WTC11 (cell line): ENCODE measurements at regions not wholly inside any gene's neighbourhood (a gene's known extent, or its start where the extent isn't known, plus 50 kb on each side); places are given as distances from the start of the nearest gene placed in this dataset.

ENCODE experiments used
- ATAC-seq: fragments of 200-7000 bp; cut with Tn5 transposase; 2 replicates; pipeline ENCODE4 v1.10.0; 2021; ENCODE audit warnings: mild to moderate bottlenecking, moderate library complexity
- CTCF ChIA-PET: fragments of 300-600 bp; sonication (Branson Sonifier 250); formaldehyde crosslinking; loops from one replicate; lab custom pipeline; 2021; ENCODE audit warnings: antibody characterized with exemption; lab: Charles Lee
- POLR2A ChIA-PET: fragments of 350-600 bp; sonication (Branson Sonifier 250); formaldehyde crosslinking; loops from one replicate; lab custom pipeline; 2021; ENCODE audit warnings: antibody characterized with exemption; lab: Charles Lee
- DNase-seq: peaks from one replicate; pipeline ENCODE4 v3.0.0; 2021; ENCODE audit warnings: low spot score
- H3K27ac Mint-ChIP-seq: 2 replicates; pipeline ENCODE4 v1.8.0; 2021; ENCODE audit warnings: mixed read lengths
- H3K27me3 Mint-ChIP-seq: 2 replicates; pipeline ENCODE4 v1.8.0; 2021; ENCODE audit warnings: low read depth, mild to moderate bottlenecking, moderate library complexity, mixed read lengths
- H3K36me3 Mint-ChIP-seq: 2 replicates; pipeline ENCODE4 v1.8.0; 2021; ENCODE audit warnings: mixed read lengths
- H3K4me1 Mint-ChIP-seq: 2 replicates; pipeline ENCODE4 v1.8.0; 2022; ENCODE audit warnings: mixed read lengths
- H3K4me3 Mint-ChIP-seq: 2 replicates; pipeline ENCODE4 v1.8.0; 2021; ENCODE audit warnings: mild to moderate bottlenecking, moderate library complexity, mixed read lengths
- H3K9me3 Mint-ChIP-seq: 2 replicates; pipeline ENCODE4 v1.8.0; 2021; ENCODE audit warnings: mixed read lengths
- FOXK1 ChIP-seq: sonication (generic); formaldehyde crosslinking; IDR thresholded peaks from 2 replicates; pipeline ENCODE4 v1.8.0; 2022; ENCODE audit warnings: mild to moderate bottlenecking, moderate library complexity, missing genetic modification reagents
- GRHL2 ChIP-seq: fragments of 250-450 bp; sonication (Bioruptor Pico); IDR thresholded peaks from 2 replicates; pipeline ENCODE4 v1.8.0; 2022; ENCODE audit warnings: mild to moderate bottlenecking, moderate library complexity; ENCODE audit not compliant: insufficient replicate concordance, severe bottlenecking
- HMGA2 ChIP-seq: fragments of 250-450 bp; sonication (Bioruptor Pico); IDR thresholded peaks from 2 replicates; pipeline ENCODE4 v1.4.0; 2021; ENCODE audit warnings: mild to moderate bottlenecking, moderate library complexity
- JUN ChIP-seq: sonication (generic); formaldehyde crosslinking; IDR thresholded peaks from 2 replicates; pipeline ENCODE4 v1.8.0; 2023; ENCODE audit warnings: mild to moderate bottlenecking, missing genetic modification reagents
- NFE2L1 ChIP-seq: sonication (generic); formaldehyde crosslinking; IDR thresholded peaks from 2 replicates; pipeline ENCODE4 v1.8.1; 2023; ENCODE audit warnings: missing genetic modification reagents
- OVOL2 ChIP-seq: fragments of 250-450 bp; sonication (Bioruptor Pico); IDR thresholded peaks from 2 replicates; pipeline ENCODE4 v1.9.0; 2021; ENCODE audit warnings: mild to moderate bottlenecking, borderline replicate concordance
- SMAD3 ChIP-seq: sonication (generic); formaldehyde crosslinking; IDR thresholded peaks from 2 replicates; pipeline ENCODE4 v1.8.0; 2022; ENCODE audit warnings: missing genetic modification reagents, mild to moderate bottlenecking, borderline replicate concordance
- TEAD1 ChIP-seq: sonication (generic); formaldehyde crosslinking; IDR thresholded peaks from 2 replicates; pipeline ENCODE4 v1.8.0; 2022; ENCODE audit warnings: mild to moderate bottlenecking, missing genetic modification reagents
- ZNF396 ChIP-seq: fragments of 250-450 bp; sonication (Bioruptor Pico); IDR thresholded peaks from 2 replicates; pipeline ENCODE4 v1.8.0; 2021; ENCODE audit warnings: mild to moderate bottlenecking, moderate library complexity, borderline replicate concordance
- ZNF423 ChIP-seq: fragments of 250-450 bp; sonication (Bioruptor Pico); IDR thresholded peaks from 2 replicates; pipeline ENCODE4 v2.1.2; 2022; ENCODE audit warnings: mild to moderate bottlenecking, moderate library complexity
- TF ChIP-seq, protein P1 (sequence below): sonication (generic); formaldehyde crosslinking; IDR thresholded peaks from 2 replicates; pipeline ENCODE4 v1.8.1; 2023; ENCODE audit warnings: mild to moderate bottlenecking, missing genetic modification reagents, borderline replicate concordance
- TF ChIP-seq, protein P2 (sequence below): fragments of 250-450 bp; sonication (Bioruptor Pico); IDR thresholded peaks from 2 replicates; pipeline ENCODE4 v1.9.0; 2021; ENCODE audit warnings: mild to moderate bottlenecking, borderline replicate concordance
- TF ChIP-seq, protein P3 (sequence below): sonication (generic); formaldehyde crosslinking; IDR thresholded peaks from 2 replicates; pipeline ENCODE4 v1.8.0; 2022; ENCODE audit warnings: mild to moderate bottlenecking, missing genetic modification reagents
- TF ChIP-seq, protein P4 (sequence below): sonication (generic); formaldehyde crosslinking; IDR thresholded peaks from 2 replicates; pipeline ENCODE4 v1.8.1; 2023; ENCODE audit warnings: mild to moderate bottlenecking, missing genetic modification reagents
- TF ChIP-seq, protein P5 (sequence below): sonication (generic); formaldehyde crosslinking; IDR thresholded peaks from 2 replicates; pipeline ENCODE4 v1.8.1; 2023; ENCODE audit warnings: mild to moderate bottlenecking, missing genetic modification reagents
- TF ChIP-seq, protein P6 (sequence below): sonication (generic); formaldehyde crosslinking; IDR thresholded peaks from 2 replicates; pipeline ENCODE4 v1.8.0; 2023; ENCODE audit warnings: mild to moderate bottlenecking, missing genetic modification reagents
- TF ChIP-seq, protein P7 (sequence below): fragments of 200-600 bp; IDR thresholded peaks from 2 replicates; pipeline ENCODE4 v1.8.0; 2022; ENCODE audit warnings: antibody characterized with exemption

DNA sequence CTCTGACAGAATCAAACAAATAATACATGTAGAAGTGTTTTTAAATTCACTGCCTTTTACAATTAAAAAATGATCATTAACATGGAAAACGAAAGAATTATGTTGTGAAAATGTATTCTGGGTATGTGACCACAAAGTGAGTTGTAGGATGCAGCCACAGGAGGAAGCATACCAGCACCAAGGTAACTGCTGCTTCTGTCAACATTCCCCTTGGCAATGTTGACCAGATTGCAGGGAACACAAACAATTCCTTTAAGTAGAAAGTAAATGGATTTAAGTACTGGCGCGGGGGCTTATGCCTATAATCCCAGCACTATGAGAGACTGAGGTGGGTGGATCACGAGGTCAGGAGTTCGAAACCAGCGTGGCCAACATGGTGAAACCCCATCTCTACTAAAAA, 1877.9 kb upstream of the PCDH7 start (continued):
- TF ChIP-seq, protein P1, sequence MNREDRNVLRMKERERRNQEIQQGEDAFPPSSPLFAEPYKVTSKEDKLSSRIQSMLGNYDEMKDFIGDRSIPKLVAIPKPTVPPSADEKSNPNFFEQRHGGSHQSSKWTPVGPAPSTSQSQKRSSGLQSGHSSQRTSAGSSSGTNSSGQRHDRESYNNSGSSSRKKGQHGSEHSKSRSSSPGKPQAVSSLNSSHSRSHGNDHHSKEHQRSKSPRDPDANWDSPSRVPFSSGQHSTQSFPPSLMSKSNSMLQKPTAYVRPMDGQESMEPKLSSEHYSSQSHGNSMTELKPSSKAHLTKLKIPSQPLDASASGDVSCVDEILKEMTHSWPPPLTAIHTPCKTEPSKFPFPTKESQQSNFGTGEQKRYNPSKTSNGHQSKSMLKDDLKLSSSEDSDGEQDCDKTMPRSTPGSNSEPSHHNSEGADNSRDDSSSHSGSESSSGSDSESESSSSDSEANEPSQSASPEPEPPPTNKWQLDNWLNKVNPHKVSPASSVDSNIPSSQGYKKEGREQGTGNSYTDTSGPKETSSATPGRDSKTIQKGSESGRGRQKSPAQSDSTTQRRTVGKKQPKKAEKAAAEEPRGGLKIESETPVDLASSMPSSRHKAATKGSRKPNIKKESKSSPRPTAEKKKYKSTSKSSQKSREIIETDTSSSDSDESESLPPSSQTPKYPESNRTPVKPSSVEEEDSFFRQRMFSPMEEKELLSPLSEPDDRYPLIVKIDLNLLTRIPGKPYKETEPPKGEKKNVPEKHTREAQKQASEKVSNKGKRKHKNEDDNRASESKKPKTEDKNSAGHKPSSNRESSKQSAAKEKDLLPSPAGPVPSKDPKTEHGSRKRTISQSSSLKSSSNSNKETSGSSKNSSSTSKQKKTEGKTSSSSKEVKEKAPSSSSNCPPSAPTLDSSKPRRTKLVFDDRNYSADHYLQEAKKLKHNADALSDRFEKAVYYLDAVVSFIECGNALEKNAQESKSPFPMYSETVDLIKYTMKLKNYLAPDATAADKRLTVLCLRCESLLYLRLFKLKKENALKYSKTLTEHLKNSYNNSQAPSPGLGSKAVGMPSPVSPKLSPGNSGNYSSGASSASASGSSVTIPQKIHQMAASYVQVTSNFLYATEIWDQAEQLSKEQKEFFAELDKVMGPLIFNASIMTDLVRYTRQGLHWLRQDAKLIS: no peak
- TF ChIP-seq, protein P2, sequence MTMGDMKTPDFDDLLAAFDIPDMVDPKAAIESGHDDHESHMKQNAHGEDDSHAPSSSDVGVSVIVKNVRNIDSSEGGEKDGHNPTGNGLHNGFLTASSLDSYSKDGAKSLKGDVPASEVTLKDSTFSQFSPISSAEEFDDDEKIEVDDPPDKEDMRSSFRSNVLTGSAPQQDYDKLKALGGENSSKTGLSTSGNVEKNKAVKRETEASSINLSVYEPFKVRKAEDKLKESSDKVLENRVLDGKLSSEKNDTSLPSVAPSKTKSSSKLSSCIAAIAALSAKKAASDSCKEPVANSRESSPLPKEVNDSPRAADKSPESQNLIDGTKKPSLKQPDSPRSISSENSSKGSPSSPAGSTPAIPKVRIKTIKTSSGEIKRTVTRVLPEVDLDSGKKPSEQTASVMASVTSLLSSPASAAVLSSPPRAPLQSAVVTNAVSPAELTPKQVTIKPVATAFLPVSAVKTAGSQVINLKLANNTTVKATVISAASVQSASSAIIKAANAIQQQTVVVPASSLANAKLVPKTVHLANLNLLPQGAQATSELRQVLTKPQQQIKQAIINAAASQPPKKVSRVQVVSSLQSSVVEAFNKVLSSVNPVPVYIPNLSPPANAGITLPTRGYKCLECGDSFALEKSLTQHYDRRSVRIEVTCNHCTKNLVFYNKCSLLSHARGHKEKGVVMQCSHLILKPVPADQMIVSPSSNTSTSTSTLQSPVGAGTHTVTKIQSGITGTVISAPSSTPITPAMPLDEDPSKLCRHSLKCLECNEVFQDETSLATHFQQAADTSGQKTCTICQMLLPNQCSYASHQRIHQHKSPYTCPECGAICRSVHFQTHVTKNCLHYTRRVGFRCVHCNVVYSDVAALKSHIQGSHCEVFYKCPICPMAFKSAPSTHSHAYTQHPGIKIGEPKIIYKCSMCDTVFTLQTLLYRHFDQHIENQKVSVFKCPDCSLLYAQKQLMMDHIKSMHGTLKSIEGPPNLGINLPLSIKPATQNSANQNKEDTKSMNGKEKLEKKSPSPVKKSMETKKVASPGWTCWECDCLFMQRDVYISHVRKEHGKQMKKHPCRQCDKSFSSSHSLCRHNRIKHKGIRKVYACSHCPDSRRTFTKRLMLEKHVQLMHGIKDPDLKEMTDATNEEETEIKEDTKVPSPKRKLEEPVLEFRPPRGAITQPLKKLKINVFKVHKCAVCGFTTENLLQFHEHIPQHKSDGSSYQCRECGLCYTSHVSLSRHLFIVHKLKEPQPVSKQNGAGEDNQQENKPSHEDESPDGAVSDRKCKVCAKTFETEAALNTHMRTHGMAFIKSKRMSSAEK (CRISPR knock-in tag): no peak
- TF ChIP-seq, protein P3, sequence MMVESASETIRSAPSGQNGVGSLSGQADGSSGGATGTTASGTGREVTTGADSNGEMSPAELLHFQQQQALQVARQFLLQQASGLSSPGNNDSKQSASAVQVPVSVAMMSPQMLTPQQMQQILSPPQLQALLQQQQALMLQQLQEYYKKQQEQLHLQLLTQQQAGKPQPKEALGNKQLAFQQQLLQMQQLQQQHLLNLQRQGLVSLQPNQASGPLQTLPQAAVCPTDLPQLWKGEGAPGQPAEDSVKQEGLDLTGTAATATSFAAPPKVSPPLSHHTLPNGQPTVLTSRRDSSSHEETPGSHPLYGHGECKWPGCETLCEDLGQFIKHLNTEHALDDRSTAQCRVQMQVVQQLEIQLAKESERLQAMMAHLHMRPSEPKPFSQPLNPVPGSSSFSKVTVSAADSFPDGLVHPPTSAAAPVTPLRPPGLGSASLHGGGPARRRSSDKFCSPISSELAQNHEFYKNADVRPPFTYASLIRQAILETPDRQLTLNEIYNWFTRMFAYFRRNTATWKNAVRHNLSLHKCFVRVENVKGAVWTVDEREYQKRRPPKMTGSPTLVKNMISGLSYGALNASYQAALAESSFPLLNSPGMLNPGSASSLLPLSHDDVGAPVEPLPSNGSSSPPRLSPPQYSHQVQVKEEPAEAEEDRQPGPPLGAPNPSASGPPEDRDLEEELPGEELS (CRISPR knock-in tag): no peak
- no peak for TF ChIP-seq JUN (CRISPR knock-in tag)
- TF ChIP-seq GRHL2 (CRISPR knock-in tag): no peak
- TF ChIP-seq FOXK1 (CRISPR knock-in tag): no peak
- TF ChIP-seq HMGA2: no peak
- no peak for TF ChIP-seq OVOL2
- TF ChIP-seq, protein P4, sequence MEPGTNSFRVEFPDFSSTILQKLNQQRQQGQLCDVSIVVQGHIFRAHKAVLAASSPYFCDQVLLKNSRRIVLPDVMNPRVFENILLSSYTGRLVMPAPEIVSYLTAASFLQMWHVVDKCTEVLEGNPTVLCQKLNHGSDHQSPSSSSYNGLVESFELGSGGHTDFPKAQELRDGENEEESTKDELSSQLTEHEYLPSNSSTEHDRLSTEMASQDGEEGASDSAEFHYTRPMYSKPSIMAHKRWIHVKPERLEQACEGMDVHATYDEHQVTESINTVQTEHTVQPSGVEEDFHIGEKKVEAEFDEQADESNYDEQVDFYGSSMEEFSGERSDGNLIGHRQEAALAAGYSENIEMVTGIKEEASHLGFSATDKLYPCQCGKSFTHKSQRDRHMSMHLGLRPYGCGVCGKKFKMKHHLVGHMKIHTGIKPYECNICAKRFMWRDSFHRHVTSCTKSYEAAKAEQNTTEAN (CRISPR knock-in tag): no peak

DNA sequence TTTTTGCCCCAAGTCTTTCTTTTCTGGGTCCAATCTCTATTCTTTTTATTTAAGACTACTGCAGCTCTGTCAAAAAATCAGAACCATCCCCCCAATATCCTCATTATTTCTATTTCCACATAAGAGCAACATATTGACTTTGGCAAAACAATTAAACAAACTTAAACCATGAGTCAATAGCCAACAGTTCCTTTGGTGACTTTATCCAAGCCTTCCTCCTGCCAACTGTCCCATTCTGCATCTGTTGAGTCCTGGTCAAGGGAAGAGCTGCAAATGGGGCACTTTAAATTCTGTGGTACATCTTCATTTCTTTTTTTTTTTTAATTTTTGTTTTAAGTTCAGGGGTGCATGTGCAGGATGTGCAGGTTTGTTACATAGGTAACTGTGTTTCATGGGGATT, 1875.0 kb upstream of the PCDH7 start:
- no peaks in the 10 kb centered on the region for H3K27me3 Mint-ChIP-seq
- no peak overlapping the region for H3K4me3 Mint-ChIP-seq
- H3K4me1 Mint-ChIP-seq: no peaks in the 10 kb centered on the region
- DNase-seq (no peak), ATAC-seq (no peak)
- H3K36me3 Mint-ChIP-seq: no peaks in the 10 kb centered on the region
- ChIA-PET CTCF (no interaction called here), POLR2A (no interaction called here)
- peaks cover 26% of the 10 kb centered on the region for H3K9me3 Mint-ChIP-seq
- no peak overlapping the region for H3K27ac Mint-ChIP-seq
- TF ChIP-seq ZNF423 (CRISPR knock-in tag) (no peak), SMAD3 (no peak), NFE2L1 (no peak), TEAD1 (CRISPR knock-in tag) (no peak), ZNF396 (CRISPR knock-in tag) (no peak)
- TF ChIP-seq, protein P5, sequence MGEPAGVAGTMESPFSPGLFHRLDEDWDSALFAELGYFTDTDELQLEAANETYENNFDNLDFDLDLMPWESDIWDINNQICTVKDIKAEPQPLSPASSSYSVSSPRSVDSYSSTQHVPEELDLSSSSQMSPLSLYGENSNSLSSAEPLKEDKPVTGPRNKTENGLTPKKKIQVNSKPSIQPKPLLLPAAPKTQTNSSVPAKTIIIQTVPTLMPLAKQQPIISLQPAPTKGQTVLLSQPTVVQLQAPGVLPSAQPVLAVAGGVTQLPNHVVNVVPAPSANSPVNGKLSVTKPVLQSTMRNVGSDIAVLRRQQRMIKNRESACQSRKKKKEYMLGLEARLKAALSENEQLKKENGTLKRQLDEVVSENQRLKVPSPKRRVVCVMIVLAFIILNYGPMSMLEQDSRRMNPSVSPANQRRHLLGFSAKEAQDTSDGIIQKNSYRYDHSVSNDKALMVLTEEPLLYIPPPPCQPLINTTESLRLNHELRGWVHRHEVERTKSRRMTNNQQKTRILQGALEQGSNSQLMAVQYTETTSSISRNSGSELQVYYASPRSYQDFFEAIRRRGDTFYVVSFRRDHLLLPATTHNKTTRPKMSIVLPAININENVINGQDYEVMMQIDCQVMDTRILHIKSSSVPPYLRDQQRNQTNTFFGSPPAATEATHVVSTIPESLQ (CRISPR knock-in tag): no peak
- TF ChIP-seq, protein P6, sequence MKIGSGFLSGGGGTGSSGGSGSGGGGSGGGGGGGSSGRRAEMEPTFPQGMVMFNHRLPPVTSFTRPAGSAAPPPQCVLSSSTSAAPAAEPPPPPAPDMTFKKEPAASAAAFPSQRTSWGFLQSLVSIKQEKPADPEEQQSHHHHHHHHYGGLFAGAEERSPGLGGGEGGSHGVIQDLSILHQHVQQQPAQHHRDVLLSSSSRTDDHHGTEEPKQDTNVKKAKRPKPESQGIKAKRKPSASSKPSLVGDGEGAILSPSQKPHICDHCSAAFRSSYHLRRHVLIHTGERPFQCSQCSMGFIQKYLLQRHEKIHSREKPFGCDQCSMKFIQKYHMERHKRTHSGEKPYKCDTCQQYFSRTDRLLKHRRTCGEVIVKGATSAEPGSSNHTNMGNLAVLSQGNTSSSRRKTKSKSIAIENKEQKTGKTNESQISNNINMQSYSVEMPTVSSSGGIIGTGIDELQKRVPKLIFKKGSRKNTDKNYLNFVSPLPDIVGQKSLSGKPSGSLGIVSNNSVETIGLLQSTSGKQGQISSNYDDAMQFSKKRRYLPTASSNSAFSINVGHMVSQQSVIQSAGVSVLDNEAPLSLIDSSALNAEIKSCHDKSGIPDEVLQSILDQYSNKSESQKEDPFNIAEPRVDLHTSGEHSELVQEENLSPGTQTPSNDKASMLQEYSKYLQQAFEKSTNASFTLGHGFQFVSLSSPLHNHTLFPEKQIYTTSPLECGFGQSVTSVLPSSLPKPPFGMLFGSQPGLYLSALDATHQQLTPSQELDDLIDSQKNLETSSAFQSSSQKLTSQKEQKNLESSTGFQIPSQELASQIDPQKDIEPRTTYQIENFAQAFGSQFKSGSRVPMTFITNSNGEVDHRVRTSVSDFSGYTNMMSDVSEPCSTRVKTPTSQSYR (CRISPR knock-in tag): no peak
- TF ChIP-seq, protein P7, sequence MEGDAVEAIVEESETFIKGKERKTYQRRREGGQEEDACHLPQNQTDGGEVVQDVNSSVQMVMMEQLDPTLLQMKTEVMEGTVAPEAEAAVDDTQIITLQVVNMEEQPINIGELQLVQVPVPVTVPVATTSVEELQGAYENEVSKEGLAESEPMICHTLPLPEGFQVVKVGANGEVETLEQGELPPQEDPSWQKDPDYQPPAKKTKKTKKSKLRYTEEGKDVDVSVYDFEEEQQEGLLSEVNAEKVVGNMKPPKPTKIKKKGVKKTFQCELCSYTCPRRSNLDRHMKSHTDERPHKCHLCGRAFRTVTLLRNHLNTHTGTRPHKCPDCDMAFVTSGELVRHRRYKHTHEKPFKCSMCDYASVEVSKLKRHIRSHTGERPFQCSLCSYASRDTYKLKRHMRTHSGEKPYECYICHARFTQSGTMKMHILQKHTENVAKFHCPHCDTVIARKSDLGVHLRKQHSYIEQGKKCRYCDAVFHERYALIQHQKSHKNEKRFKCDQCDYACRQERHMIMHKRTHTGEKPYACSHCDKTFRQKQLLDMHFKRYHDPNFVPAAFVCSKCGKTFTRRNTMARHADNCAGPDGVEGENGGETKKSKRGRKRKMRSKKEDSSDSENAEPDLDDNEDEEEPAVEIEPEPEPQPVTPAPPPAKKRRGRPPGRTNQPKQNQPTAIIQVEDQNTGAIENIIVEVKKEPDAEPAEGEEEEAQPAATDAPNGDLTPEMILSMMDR: no peak
